ENCODE measurements at regions not wholly inside any gene's neighbourhood (a gene's known extent, or its start where the extent isn't known, plus 50 kb on each side); places are given as distances from the start of the nearest gene placed in this dataset.

DNA sequence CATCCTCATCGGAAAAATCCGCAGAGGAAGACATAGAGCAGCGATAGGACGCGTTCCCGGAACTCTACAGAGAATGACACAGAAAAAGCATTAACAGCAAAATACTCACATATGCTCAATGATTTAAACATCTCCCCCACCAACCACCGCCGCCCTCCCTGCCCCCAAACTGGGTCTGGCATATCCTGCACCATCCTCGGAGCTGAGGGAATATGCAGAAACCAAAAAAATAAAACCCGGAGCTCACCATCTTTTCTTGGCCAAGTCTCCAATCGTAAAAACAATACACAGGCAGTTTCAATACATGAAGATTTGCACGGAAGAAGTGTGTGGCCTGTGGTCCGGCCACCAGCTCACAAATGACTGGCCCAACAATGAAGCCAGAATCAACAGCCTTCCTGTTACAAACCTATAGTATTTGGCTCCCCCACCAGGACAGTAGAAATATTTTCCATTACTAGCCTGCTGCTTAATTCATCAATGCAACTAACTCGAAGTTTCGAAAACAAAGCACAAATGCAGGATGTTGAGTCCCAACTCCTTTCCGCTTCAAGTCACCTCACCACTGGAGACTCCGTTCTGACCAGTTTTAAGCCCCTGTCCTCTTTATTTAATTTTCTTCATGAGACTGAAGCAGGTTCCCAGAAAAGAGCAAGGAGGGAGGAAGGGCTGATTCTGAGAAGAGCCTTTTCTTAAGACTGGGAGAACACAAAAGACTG is 103.2 kb upstream of the BEND6 start:
- H3K27ac ChIP-seq (ENCODE audit: insufficient read depth, low read depth, low read length, poor library complexity, severe bottlenecking): peak overlapping the region; percentile 68
- H3K4me1 ChIP-seq (ENCODE audit: control insufficient read depth, insufficient read depth, low read length): peaks cover 38% of the 10 kb centered on the region
- 1 to 2% methylated on average over 17 of the region's 17 CpGs for WGBS, 2 experiments
- H3K36me3 ChIP-seq (ENCODE audit: control insufficient read depth, insufficient read depth, low read length): no peaks in the 10 kb centered on the region
- peak overlapping the region; percentile 72 for H3K4me3 ChIP-seq (ENCODE audit: insufficient read depth, low read depth, low read length)
- H3K27me3 ChIP-seq (ENCODE audit: control insufficient read depth, insufficient read depth, low read length, poor library complexity, severe bottlenecking): no peaks in the 10 kb centered on the region
- H3K9me3 ChIP-seq (ENCODE audit: control insufficient read depth, low read length): no peaks in the 10 kb centered on the region

DNA sequence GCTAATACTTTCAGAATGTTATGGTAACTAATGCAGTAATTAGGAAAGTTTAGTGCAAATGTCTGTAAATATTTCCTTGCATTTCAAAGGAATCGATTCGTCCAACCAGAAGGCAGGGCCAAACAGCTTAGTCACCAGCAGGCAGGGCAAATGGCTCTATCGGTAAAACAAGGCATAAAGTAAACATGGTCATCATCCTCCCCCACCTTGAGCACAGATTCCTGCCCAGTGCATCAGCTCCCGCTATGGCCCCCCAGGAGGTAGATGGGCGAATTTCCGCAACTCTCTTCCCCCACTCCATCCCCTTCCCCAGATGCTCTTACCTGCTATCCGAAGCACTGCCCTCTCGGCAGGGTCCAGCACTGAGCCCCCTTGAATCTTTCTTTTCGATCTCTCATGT is 103.8 kb upstream of the BEND6 start:
- Histone ChIP-seq H3K27me3 (ENCODE audit: control insufficient read depth, insufficient read depth, low read length, poor library complexity, severe bottlenecking) (no peaks in the 10 kb centered on the region), H3K27ac (ENCODE audit: insufficient read depth, low read depth, low read length, poor library complexity, severe bottlenecking) (peak overlapping the region; percentile 37), H3K36me3 (ENCODE audit: control insufficient read depth, insufficient read depth, low read length) (no peaks in the 10 kb centered on the region), H3K4me3 (ENCODE audit: insufficient read depth, low read depth, low read length) (peak overlapping the region; percentile 72), H3K4me1 (ENCODE audit: control insufficient read depth, insufficient read depth, low read length) (peaks cover 38% of the 10 kb centered on the region), H3K9me3 (ENCODE audit: control insufficient read depth, low read length) (no peaks in the 10 kb centered on the region)
- WGBS, 2 experiments: 2% methylated on average over 9 of the region's 9 CpGs

DNA sequence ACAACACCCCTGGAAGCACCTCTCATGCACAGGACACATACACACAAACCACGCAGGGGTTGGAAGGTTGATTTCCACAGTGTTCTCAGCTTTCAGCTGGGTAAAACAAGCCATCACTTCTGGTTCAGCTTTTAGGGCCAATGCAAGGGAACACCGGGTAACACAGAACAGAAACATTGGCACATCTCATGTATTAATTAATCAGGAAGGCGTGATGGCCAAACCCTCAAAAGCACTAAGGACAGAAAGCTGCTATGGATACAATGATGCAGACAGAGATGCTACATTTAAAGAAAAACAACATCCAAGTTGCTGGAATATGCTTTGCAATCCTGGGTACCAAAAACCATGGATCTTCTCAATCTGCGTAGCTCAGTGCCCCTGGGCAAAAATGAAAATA is 104.3 kb upstream of the BEND6 start:
- peak overlapping the region; percentile 72 for H3K4me3 ChIP-seq (ENCODE audit: insufficient read depth, low read depth, low read length)
- H3K36me3 ChIP-seq (ENCODE audit: control insufficient read depth, insufficient read depth, low read length): no peaks in the 10 kb centered on the region
- no peaks in the 10 kb centered on the region for H3K9me3 ChIP-seq (ENCODE audit: control insufficient read depth, low read length)
- WGBS, 2 experiments: 30 to 37% methylated on average over 4 of the region's 4 CpGs
- no peaks in the 10 kb centered on the region for H3K27me3 ChIP-seq (ENCODE audit: control insufficient read depth, insufficient read depth, low read length, poor library complexity, severe bottlenecking)
- H3K27ac ChIP-seq (ENCODE audit: insufficient read depth, low read depth, low read length, poor library complexity, severe bottlenecking): no peak overlapping the region
- H3K4me1 ChIP-seq (ENCODE audit: control insufficient read depth, insufficient read depth, low read length): peaks cover 38% of the 10 kb centered on the region

DNA sequence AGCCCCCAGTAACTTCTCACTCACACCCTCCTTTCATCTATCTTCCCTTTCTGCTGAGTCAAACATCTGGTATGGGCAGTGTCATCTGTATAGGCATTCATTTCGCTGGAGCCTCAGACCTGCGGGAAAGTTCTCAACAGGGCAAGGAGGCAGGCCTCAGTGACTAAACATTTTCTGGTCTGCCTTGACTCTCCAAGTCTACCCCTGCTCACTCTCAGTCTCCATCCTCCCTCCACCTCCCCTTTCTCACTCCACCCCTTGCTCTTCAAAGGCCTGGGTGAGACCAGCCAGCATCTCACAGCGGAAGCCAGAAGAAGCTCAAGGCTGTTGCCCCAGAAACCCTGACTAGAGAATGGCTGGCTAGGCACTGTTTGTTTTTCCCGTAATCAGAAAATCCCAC is 105.0 kb upstream of the BEND6 start:
- WGBS, 2 experiments: 5 to 6% methylated on average over 4 of the region's 4 CpGs
- H3K4me3 ChIP-seq (ENCODE audit: insufficient read depth, low read depth, low read length): peak overlapping the region; percentile 72

DNA sequence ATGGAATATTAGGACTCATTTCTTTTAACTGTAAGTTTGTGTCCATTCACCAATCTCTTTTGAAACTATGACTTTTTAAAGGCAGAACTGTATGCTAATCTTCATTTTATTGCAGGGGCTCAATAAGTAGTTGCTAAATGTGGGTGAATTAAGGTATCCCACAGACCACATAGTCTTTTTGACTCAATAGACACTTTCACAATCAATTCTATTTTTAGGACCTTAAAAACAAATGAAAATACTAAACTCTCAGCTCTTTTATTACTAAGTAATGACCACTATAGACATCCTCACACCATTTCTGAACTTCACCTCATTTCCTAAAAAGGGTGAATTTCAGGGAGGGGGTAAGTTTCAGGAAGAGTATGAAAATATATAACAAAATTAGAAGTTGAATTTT is 106.8 kb upstream of the BEND6 start:
- no peaks in the 10 kb centered on the region for H3K36me3 ChIP-seq (ENCODE audit: control insufficient read depth, insufficient read depth, low read length)
- no peak overlapping the region for H3K27ac ChIP-seq (ENCODE audit: insufficient read depth, low read depth, low read length, poor library complexity, severe bottlenecking)
- no peaks in the 10 kb centered on the region for H3K27me3 ChIP-seq (ENCODE audit: control insufficient read depth, insufficient read depth, low read length, poor library complexity, severe bottlenecking)
- H3K4me1 ChIP-seq (ENCODE audit: control insufficient read depth, insufficient read depth, low read length): peaks cover 22% of the 10 kb centered on the region
- H3K4me3 ChIP-seq (ENCODE audit: insufficient read depth, low read depth, low read length): no peak overlapping the region
- H3K9me3 ChIP-seq (ENCODE audit: control insufficient read depth, low read length): no peaks in the 10 kb centered on the region

More for the DNA sequence above, 105.0 kb upstream of the BEND6 start:
- Histone ChIP-seq H3K9me3 (ENCODE audit: control insufficient read depth, low read length) (no peaks in the 10 kb centered on the region), H3K27me3 (ENCODE audit: control insufficient read depth, insufficient read depth, low read length, poor library complexity, severe bottlenecking) (no peaks in the 10 kb centered on the region), H3K27ac (ENCODE audit: insufficient read depth, low read depth, low read length, poor library complexity, severe bottlenecking) (peak overlapping the region; percentile 29), H3K4me1 (ENCODE audit: control insufficient read depth, insufficient read depth, low read length) (peaks cover 31% of the 10 kb centered on the region), H3K36me3 (ENCODE audit: control insufficient read depth, insufficient read depth, low read length) (no peaks in the 10 kb centered on the region)

DNA sequence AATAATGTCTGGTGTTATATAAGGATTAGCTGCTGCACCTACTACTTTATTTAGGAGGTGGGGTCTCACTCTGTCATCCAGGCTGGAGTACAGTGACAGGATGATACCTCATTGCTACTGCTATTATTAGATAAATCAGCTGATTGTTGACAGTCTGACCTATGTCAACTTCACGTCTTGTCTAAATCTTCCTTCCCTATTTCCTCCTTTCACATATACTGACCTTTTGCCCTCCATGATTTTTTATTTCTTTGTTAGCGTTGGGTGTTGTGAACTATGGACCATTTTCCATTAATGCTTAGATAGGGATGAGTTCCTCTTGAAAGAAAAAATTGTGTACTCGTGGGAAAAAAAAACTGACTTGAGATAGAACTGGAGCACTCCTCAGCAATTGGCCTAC is 109.9 kb upstream of the BEND6 start:
- Histone ChIP-seq H3K9me3 (ENCODE audit: control insufficient read depth, low read length) (no peaks in the 10 kb centered on the region), H3K4me1 (ENCODE audit: control insufficient read depth, insufficient read depth, low read length) (peaks cover 11% of the 10 kb centered on the region), H3K27me3 (ENCODE audit: control insufficient read depth, insufficient read depth, low read length, poor library complexity, severe bottlenecking) (no peaks in the 10 kb centered on the region), H3K36me3 (ENCODE audit: control insufficient read depth, insufficient read depth, low read length) (no peaks in the 10 kb centered on the region), H3K27ac (ENCODE audit: insufficient read depth, low read depth, low read length, poor library complexity, severe bottlenecking) (no peak overlapping the region), H3K4me3 (ENCODE audit: insufficient read depth, low read depth, low read length) (no peak overlapping the region)
- 87 to 90% methylated on average over 3 of the region's 3 CpGs for WGBS, 2 experiments

DNA sequence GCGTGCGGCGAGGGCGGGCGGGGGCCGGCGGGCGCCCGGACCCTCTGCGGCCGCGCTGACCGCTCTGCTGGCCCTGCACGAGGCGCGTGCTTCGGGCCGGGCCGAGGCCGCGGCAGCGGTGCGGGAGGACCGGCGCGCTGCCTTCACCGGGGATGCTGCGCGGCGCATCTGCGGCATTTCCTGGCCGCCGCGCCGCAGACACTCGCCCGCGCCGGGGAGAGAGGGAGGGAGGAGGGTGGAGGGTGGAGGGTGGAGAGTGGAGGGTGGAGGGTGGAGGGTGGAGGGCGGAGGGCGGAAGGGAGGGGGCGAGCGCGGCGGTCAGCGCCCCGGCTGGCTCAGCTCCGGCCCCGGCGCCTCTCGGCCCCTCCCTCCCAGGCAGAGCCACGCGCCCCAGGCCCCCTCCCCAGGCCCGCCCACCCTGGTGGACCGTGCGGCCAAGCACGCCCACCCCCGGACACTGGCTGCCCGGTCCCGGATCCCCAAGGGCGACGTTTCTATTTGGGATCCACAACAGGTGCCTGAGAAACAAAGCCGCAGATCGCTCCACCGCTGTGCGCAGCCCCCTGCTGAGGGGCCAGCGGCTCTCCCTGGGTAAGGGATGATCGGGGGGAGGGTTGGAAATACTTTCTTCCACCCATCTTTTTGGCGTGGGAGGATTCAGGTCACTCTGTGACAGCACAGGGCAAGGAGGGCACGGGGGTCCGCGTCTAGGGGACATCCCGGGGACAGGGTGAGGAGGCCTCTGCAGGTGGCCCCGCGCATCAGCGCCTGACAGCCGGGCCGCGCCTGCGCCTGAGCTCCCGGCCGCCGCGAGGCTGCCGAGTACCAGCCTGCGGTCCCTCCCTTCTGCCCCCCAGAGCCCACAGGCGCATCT is 111.2 kb upstream of the BEND6 start:
- H3K4me3 ChIP-seq (ENCODE audit: insufficient read depth, low read depth, low read length): peak overlapping the region; percentile 74
- WGBS, 2 experiments: 0 to 1% methylated on average over 75 to 86 of the region's 87 CpGs
- H3K9me3 ChIP-seq (ENCODE audit: control insufficient read depth, low read length): no peaks in the 10 kb centered on the region
- H3K27me3 ChIP-seq (ENCODE audit: control insufficient read depth, insufficient read depth, low read length, poor library complexity, severe bottlenecking): no peaks in the 10 kb centered on the region
- H3K36me3 ChIP-seq (ENCODE audit: control insufficient read depth, insufficient read depth, low read length): no peaks in the 10 kb centered on the region
- H3K27ac ChIP-seq (ENCODE audit: insufficient read depth, low read depth, low read length, poor library complexity, severe bottlenecking): peak overlapping the region; percentile 80
- H3K4me1 ChIP-seq (ENCODE audit: control insufficient read depth, insufficient read depth, low read length): peaks cover 7% of the 10 kb centered on the region

DNA sequence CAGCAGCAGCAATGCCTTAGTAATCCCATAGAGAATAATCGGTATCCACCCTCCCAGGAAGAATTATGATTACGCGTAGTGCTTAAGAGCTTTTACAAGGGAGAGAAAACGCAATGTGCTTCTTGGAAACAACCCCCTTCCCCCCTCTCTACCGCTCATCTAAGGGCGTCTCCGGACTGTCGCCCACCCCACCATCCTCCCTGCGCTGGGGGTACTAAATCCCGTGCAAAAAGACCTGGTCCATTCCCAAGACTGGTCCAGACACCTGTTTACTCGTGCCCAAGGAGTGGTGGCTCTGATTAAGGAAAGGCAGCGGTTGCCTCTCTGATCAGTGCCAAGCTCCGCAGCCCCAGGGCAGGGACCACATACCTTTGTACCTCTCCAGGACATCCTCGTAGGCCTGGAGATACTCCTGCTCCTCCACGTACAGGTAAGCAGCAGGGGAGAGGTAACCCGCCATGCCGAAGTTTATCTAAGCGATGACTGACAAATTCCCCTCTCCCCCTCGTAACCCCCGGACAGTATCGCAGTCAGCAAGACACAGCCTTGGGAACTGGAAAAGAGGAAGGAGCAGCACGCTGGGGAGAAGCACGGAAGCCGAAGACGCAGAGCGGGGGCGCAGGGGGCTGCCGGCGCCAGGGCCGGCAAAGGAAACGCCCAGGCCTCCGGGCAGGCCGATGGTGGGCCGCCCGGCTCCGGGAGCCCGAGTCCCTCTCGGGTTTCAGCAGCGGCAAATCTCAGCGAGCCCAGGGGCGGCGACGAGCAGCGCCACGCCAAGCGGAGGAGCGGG is 112.0 kb upstream of the BEND6 start:
- no peaks in the 10 kb centered on the region for H3K9me3 ChIP-seq (ENCODE audit: control insufficient read depth, low read length)
- H3K4me1 ChIP-seq (ENCODE audit: control insufficient read depth, insufficient read depth, low read length): peaks cover 7% of the 10 kb centered on the region
- peak overlapping the region; percentile 65 for H3K27ac ChIP-seq (ENCODE audit: insufficient read depth, low read depth, low read length, poor library complexity, severe bottlenecking)
- H3K36me3 ChIP-seq (ENCODE audit: control insufficient read depth, insufficient read depth, low read length): no peaks in the 10 kb centered on the region
- peak overlapping the region; percentile 68 for H3K4me3 ChIP-seq (ENCODE audit: insufficient read depth, low read depth, low read length)
- H3K27me3 ChIP-seq (ENCODE audit: control insufficient read depth, insufficient read depth, low read length, poor library complexity, severe bottlenecking): no peaks in the 10 kb centered on the region
- WGBS, 2 experiments: 0 to 1% methylated on average over 47 of the region's 47 CpGs

DNA sequence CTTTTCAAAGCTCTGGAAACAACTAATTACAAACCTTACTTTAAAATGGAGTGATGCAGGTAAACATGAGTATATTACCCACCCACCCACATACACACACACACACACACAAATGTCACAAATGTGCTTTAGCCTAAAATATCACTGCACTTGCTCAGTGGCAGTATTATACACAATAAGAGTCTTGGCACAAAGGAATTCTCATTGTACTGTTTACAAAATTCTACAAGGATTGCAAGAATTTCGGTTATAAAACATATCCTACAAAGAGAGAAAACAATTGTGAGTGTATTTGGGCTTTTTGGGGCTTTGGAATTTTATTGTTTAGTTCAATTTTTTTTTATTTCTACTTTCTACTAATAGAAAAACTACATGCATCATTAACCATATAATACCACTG is 113.2 kb upstream of the BEND6 start:
- Histone ChIP-seq H3K36me3 (ENCODE audit: control insufficient read depth, insufficient read depth, low read length) (no peaks in the 10 kb centered on the region), H3K4me3 (ENCODE audit: insufficient read depth, low read depth, low read length) (peak overlapping the region; percentile 68), H3K9me3 (ENCODE audit: control insufficient read depth, low read length) (no peaks in the 10 kb centered on the region), H3K27ac (ENCODE audit: insufficient read depth, low read depth, low read length, poor library complexity, severe bottlenecking) (no peak overlapping the region), H3K4me1 (ENCODE audit: control insufficient read depth, insufficient read depth, low read length) (peaks cover 9% of the 10 kb centered on the region), H3K27me3 (ENCODE audit: control insufficient read depth, insufficient read depth, low read length, poor library complexity, severe bottlenecking) (no peaks in the 10 kb centered on the region)
- WGBS, 2 experiments: 14% methylated on average over 1 of the region's 1 CpG; no CpG with 5 or more reads in 1 of the 2 experiments

DNA sequence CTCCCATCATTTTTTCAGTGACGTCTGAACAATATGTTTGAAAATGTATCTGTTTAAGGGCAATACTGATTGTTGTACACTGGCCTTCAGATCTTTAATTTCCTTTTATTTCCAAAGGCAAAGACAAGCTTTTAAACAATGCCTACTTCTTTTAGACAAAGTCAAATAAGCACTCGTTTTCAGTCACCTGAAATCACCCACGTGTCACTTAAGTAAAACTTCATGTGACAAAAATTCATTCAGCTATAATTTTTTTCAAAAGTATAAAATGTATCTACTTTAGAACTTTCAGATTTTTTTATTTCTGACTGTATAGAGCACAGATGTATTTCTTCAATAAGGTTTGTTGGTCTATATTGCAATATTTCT is 113.5 kb upstream of the BEND6 start:
- Histone ChIP-seq H3K4me3 (ENCODE audit: insufficient read depth, low read depth, low read length) (peak overlapping the region; percentile 68), H3K4me1 (ENCODE audit: control insufficient read depth, insufficient read depth, low read length) (peaks cover 9% of the 10 kb centered on the region), H3K36me3 (ENCODE audit: control insufficient read depth, insufficient read depth, low read length) (no peaks in the 10 kb centered on the region), H3K27ac (ENCODE audit: insufficient read depth, low read depth, low read length, poor library complexity, severe bottlenecking) (no peak overlapping the region), H3K27me3 (ENCODE audit: control insufficient read depth, insufficient read depth, low read length, poor library complexity, severe bottlenecking) (no peaks in the 10 kb centered on the region), H3K9me3 (ENCODE audit: control insufficient read depth, low read length) (no peaks in the 10 kb centered on the region)
- 40 to 41% methylated on average over 2 to 3 of the region's 3 CpGs for WGBS, 2 experiments

All from ectodermal cell (in vitro differentiated cells).